Stimulated activated CD4-positive, alpha-beta T cell treated with anti-CD3 and anti-CD28 coated beads, Interleukin-12 subunit alpha, Interleukin-12 subunit beta, amount 100 ng/mL, for 4 hours (primary cell): ENCODE measurements at regions not wholly inside any gene's neighbourhood (a gene's known extent, or its start where the extent isn't known, plus 50 kb on each side); places are given as distances from the start of the nearest gene placed in this dataset.

Experiments used
- DNase-seq: peaks from one replicate; pipeline ENCODE4 v3.0.0-alpha.2; 2020

GRCh38 chr6:156028335-156029131 lies 572.9 kb upstream of the NOX3 start:
- no peak for DNase-seq

- no peak for DNase-seq
Observed at GRCh38 chr6:156027248-156027626, 571.6 kb upstream of the NOX3 start.

GRCh38 chr6:156026486-156027247 lies 571.0 kb upstream of the NOX3 start:
- DNase-seq, result no peak

- DNase-seq, result no peak
Observed at GRCh38 chr6:156024339-156024738, 568.7 kb upstream of the NOX3 start.

GRCh38 chr6:156021746-156022396 lies 566.2 kb upstream of the NOX3 start:
- DNase-seq, result no peak

GRCh38 chr6:156017838-156018237 lies 562.2 kb upstream of the NOX3 start:
- DNase-seq, result no peak

GRCh38 chr6:156016186-156016976 lies 560.7 kb upstream of the NOX3 start:
- DNase-seq, result no peak

- DNase-seq, result no peak
Observed at GRCh38 chr6:156013155-156013554, 557.5 kb upstream of the NOX3 start.

- DNase-seq, result no peak
Observed at GRCh38 chr6:156009656-156010055, 554.0 kb upstream of the NOX3 start.

- DNase-seq, result no peak
Observed at GRCh38 chr6:156004796-156005195, 549.2 kb upstream of the NOX3 start.

GRCh38 chr6:155996151-155996550 lies 540.5 kb upstream of the NOX3 start:
- DNase-seq, result no peak

- no peak for DNase-seq
Observed at GRCh38 chr6:155995281-155995680, 539.6 kb upstream of the NOX3 start.

GRCh38 chr6:155994086-155994485 lies 538.4 kb upstream of the NOX3 start:
- no peak for DNase-seq

- no peak for DNase-seq
Observed at GRCh38 chr6:155993240-155993639, 537.6 kb upstream of the NOX3 start.

- DNase-seq, result no peak
Observed at GRCh38 chr6:155985660-155986138, 530.1 kb upstream of the NOX3 start.

GRCh38 chr6:155980768-155981079 lies 525.1 kb upstream of the NOX3 start:
- no peak for DNase-seq

GRCh38 chr6:155980014-155980767 lies 524.6 kb upstream of the NOX3 start:
- DNase-seq, result no peak

- no peak for DNase-seq
Observed at GRCh38 chr6:155975506-155975905, 519.9 kb upstream of the NOX3 start.

GRCh38 chr6:155974811-155975323 lies 519.2 kb upstream of the NOX3 start:
- no peak for DNase-seq

GRCh38 chr6:155974359-155974758 lies 518.7 kb upstream of the NOX3 start:
- DNase-seq, result no peak

- DNase-seq, result no peak
Observed at GRCh38 chr6:155970876-155971708, 515.5 kb upstream of the NOX3 start.
